HFF-Myc (cell line): ENCODE measurements at regions not wholly inside any gene's neighbourhood (a gene's known extent, or its start where the extent isn't known, plus 50 kb on each side); places are given as distances from the start of the nearest gene placed in this dataset.

Source experiments
- DNase-seq: peaks from one replicate; pipeline ENCODE4 v3.0.0-alpha.2; 2011; ENCODE audit warnings: low read depth; ENCODE audit errors: extremely low read depth
- H3K4me3 ChIP-seq: replicated peaks from 2 replicates; pipeline ENCODE4 v1.5.1; 2011; ENCODE audit warnings: low read depth, mild to moderate bottlenecking, control low read depth, low read length
- TF ChIP-seq, protein P1 (sequence below): IDR thresholded peaks from 2 replicates; pipeline ENCODE4 v1.5.1; 2012; ENCODE audit warnings: mild to moderate bottlenecking, low read depth, low read length, control low read depth; ENCODE audit errors: missing control alignments

DNA sequence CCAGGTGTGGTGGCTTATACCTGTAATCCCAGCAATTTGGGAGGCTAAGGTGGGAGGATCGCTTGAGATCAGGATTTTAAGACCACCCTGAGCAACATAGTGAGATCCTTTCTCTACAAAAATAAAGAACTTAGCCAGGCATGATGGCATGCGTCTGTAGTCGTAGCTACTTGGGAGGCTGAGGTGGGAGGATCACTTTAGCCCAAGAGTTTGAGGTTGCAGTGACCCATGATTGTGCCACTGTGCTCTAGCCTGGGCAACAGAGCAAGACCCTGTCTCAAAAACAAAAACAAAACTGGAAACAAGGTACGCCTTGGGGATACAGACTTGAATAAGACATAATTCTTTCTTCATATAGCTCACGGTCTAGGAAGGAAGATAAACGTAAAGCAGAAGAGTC lies 63.1 kb upstream of the GRAMD1B start:
- DNase-seq, result no peak
- TF ChIP-seq, protein P1, sequence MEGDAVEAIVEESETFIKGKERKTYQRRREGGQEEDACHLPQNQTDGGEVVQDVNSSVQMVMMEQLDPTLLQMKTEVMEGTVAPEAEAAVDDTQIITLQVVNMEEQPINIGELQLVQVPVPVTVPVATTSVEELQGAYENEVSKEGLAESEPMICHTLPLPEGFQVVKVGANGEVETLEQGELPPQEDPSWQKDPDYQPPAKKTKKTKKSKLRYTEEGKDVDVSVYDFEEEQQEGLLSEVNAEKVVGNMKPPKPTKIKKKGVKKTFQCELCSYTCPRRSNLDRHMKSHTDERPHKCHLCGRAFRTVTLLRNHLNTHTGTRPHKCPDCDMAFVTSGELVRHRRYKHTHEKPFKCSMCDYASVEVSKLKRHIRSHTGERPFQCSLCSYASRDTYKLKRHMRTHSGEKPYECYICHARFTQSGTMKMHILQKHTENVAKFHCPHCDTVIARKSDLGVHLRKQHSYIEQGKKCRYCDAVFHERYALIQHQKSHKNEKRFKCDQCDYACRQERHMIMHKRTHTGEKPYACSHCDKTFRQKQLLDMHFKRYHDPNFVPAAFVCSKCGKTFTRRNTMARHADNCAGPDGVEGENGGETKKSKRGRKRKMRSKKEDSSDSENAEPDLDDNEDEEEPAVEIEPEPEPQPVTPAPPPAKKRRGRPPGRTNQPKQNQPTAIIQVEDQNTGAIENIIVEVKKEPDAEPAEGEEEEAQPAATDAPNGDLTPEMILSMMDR, result no peak
- H3K4me3 ChIP-seq, result no peak overlapping the region

DNA sequence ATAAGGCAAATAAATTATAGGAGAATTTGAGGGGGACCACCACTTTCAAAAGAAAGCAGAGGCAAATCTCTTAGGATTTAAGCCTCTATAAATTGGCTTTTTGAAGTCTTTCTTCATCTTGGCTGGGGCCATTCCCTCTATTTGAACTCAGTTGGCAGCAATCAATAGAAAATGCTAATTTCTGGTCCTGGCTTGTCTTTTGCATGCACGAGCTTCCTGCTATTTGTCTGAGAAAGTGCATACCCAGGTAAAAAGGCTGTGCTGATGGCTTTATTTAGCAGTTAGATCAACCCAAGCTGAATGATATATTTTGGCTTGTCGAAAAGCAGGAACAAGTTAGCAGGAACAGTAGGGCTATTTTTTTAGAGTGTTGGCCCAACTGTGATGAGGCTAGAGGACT lies 64.1 kb upstream of the GRAMD1B start:
- no peak for DNase-seq
- no peak overlapping the region for H3K4me3 ChIP-seq
- TF ChIP-seq, protein P1, result no peak

DNA sequence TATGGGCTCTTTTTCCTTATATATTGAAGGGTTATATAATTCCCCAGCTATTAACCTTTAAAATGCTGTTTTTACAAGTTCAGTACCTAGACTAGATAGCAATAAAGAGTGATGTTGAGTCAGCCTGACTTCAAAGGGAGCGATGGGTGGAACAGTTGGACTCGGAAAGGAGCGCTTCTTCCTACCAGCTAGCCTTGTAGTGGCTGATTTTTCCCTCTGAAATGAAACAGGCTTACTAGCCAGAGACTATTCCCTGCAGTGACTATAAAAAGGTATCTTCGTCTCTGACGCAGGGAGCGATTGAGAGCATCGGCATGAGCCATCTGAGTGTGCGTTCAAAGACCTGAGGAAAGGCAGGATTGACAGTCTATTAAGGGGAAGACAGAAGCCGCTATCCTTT lies 66.0 kb upstream of the GRAMD1B start:
- DNase-seq, result no peak
- no peak overlapping the region for H3K4me3 ChIP-seq
- TF ChIP-seq, protein P1, result no peak

DNA sequence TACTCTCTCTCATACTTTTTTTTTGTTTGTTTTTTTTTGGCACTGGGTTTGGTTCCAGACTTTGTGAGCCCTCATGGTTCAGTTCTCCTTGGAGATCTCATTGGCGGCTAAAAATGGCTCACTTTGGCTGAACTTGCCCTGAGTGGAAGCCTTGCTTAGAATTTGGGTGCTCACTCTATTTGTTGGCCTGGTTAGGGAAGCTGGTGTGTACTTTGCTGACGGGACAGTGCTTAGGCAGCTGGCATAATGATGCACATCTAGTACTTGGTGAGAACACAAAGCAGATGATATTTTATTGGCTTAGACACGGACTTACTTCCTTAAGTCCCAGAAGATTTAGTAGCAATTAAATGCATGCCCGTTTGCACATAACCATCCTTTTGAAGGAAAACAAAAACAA lies 66.5 kb upstream of the GRAMD1B start:
- no peak for DNase-seq
- TF ChIP-seq, protein P1, result no peak
- no peak overlapping the region for H3K4me3 ChIP-seq

DNA sequence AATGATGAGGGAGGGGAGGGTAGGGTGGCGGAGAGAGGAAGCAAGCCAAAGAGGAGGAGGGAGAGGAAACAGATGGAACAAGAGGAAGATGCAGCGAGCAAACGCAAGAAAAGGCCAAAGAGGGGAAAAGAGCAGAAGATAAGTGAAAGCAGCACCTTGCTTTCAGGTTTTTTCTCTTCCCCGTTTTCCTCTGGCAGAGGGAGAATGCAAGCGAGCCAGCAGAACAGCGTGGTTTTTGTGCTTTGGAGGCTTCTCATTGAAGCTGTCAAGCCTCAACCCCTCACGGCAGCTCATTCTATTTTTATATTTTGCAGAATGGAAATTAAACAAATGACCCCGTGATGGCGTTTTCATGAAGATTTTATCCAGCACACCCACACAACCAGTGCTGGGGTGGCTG lies 67.1 kb upstream of the GRAMD1B start:
- TF ChIP-seq, protein P1, result no peak
- no peak for DNase-seq
- H3K4me3 ChIP-seq, result no peak overlapping the region

DNA sequence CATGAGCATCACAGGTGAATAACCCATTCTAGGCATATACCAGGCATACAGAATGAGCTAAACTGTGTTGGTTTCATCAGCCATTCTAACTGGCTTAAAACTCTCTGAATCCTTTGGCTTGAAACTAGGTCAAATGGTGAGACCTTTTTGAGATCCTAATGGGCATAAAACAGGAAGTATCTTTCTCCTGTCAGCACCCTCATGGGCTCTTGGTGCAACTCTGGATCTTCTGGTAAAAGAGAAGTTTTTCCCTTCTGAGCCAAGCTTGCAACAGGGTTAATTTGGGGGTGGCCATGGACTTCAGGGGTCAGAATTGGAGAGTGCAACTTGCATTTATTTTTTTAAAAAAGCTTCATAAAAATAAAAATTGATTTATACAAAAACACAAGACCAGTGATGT lies 67.9 kb upstream of the GRAMD1B start:
- H3K4me3 ChIP-seq, result no peak overlapping the region
- TF ChIP-seq, protein P1, result no peak
- no peak for DNase-seq

DNA sequence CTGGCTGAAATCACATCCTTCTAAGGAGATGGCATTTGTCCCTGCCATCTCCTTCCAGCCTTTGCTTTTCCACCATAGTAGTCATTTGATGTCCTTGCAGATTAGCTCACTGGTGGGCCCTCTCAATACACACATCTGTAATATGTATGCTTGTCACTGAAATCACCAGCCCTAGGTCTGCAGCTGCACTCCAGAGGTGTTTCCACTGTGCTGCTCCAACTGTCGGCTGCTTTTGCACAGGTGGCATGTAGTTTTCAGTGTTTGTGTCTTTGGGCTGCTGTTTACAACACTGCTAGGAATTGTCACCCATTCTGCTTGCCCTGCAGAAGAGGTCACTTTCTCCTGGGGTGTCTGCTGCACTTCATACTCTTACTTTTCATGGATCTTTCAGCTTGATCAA lies 69.0 kb upstream of the GRAMD1B start:
- TF ChIP-seq, protein P1, result no peak
- H3K4me3 ChIP-seq, result no peak overlapping the region
- DNase-seq, result no peak
